Ishikawa (cell line): ENCODE measurements at regions not wholly inside any gene's neighbourhood (a gene's known extent, or its start where the extent isn't known, plus 50 kb on each side); places are given as distances from the start of the nearest gene placed in this dataset.

ENCODE experiments used
- CEBPB ChIP-seq: IDR thresholded peaks from 2 replicates; pipeline ENCODE4 v1.6.1; 2012
- CREB1 ChIP-seq: IDR thresholded peaks from 2 replicates; pipeline ENCODE4 v1.6.1; 2012; ENCODE audit warnings: low read depth
- EP300 ChIP-seq: IDR thresholded peaks from 2 replicates; pipeline ENCODE4 v1.6.1; 2012; ENCODE audit warnings: borderline replicate concordance
- FOXM1 ChIP-seq: IDR thresholded peaks from 2 replicates; pipeline ENCODE4 v1.6.1; 2012; ENCODE audit warnings: low read depth, borderline replicate concordance
- MAX ChIP-seq: IDR thresholded peaks from 2 replicates; pipeline ENCODE4 v1.6.1; 2012
- RAD21 ChIP-seq: IDR thresholded peaks from 2 replicates; pipeline ENCODE4 v1.6.1; 2012; ENCODE audit warnings: low read depth
- TAF1 ChIP-seq: IDR thresholded peaks from 2 replicates; pipeline ENCODE4 v1.6.1; 2012; ENCODE audit warnings: low read depth, mild to moderate bottlenecking
- TCF12 ChIP-seq: IDR thresholded peaks from 2 replicates; pipeline ENCODE4 v1.6.1; 2012; ENCODE audit warnings: low read depth
- TEAD4 ChIP-seq: IDR thresholded peaks from 2 replicates; pipeline ENCODE4 v1.6.1; 2012
- USF1 ChIP-seq: IDR thresholded peaks from 2 replicates; pipeline ENCODE4 v1.6.1; 2012
- TF ChIP-seq, protein P1 (sequence below): IDR thresholded peaks from 2 replicates; pipeline ENCODE4 v1.6.1; 2012; ENCODE audit warnings: low read depth, mild to moderate bottlenecking

DNA sequence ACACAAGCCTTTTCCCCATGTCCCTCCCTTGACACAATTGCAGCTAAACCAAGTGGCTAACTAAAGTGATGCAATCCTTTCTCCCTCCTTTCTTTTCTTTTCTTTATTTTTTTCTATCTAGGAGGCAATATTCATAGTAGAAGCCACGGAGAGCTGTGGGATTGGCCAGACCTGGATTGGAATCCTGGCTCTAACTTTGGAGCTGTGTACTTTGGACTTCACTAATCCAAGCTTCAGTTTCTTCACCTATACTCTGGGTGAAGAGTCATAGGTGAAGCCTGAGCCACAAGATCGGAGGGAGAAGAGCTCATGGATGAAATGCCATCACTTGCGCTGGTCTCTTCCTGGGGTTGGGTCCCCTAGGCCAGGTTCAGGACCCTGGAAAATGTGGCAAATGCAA is 177.2 kb downstream of the IRX5 start:
- TF ChIP-seq CEBPB (no peak), USF1 (no peak), MAX (no peak), TEAD4 (no peak), FOXM1 (no peak), EP300 (no peak), RAD21 (no peak), CREB1 (no peak), TAF1 (no peak), TCF12 (no peak)
- TF ChIP-seq, protein P1, sequence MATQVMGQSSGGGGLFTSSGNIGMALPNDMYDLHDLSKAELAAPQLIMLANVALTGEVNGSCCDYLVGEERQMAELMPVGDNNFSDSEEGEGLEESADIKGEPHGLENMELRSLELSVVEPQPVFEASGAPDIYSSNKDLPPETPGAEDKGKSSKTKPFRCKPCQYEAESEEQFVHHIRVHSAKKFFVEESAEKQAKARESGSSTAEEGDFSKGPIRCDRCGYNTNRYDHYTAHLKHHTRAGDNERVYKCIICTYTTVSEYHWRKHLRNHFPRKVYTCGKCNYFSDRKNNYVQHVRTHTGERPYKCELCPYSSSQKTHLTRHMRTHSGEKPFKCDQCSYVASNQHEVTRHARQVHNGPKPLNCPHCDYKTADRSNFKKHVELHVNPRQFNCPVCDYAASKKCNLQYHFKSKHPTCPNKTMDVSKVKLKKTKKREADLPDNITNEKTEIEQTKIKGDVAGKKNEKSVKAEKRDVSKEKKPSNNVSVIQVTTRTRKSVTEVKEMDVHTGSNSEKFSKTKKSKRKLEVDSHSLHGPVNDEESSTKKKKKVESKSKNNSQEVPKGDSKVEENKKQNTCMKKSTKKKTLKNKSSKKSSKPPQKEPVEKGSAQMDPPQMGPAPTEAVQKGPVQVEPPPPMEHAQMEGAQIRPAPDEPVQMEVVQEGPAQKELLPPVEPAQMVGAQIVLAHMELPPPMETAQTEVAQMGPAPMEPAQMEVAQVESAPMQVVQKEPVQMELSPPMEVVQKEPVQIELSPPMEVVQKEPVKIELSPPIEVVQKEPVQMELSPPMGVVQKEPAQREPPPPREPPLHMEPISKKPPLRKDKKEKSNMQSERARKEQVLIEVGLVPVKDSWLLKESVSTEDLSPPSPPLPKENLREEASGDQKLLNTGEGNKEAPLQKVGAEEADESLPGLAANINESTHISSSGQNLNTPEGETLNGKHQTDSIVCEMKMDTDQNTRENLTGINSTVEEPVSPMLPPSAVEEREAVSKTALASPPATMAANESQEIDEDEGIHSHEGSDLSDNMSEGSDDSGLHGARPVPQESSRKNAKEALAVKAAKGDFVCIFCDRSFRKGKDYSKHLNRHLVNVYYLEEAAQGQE, result no peak
